Right lobe of liver (tissue), 6 donors: ENCODE measurements at regions not wholly inside any gene's neighbourhood (a gene's known extent, or its start where the extent isn't known, plus 50 kb on each side); places are given as distances from the start of the nearest gene placed in this dataset.

Source experiments
- ATAC-seq, 4 donors: fragments of 200-7000 bp; cut with Tn5 transposase; one replicate each; pipeline ENCODE4 v1.9.1; 2020; ENCODE audit warnings: mild to moderate bottlenecking in 4 of 4, moderate library complexity in 4 of 4
- DNase-seq, 3 donors: peaks; one replicate each; pipeline ENCODE4 v3.0.0-alpha.2; 2020
- H3K27ac ChIP-seq, 3 donors: fragments of 200-600 bp; one replicate each; pipeline ENCODE4 v1.8.0; 2022
- H3K27me3 ChIP-seq, 2 donors: fragments of 200-600 bp; one replicate each; pipeline ENCODE4 v1.8.0; 2022
- H3K36me3 ChIP-seq, 4 donors: fragments of 200-600 bp; sonication (generic) in 1 of 4; one replicate each; pipeline versions ENCODE4 v1.5.1 to v1.8.0; 2017 to 2022; ENCODE audit warnings: control low read depth in 1 of 4
- H3K4me1 ChIP-seq, 4 donors: fragments of 200-600 bp; sonication (generic) in 1 of 4; one replicate each; pipeline versions ENCODE4 v1.5.1 to v1.8.0; 2017 to 2022; ENCODE audit warnings: control low read depth in 1 of 4
- H3K4me3 ChIP-seq, 3 donors: fragments of 200-600 bp; one replicate each; pipeline ENCODE4 v1.8.0; 2022
- H3K9me3 ChIP-seq, 4 donors: fragments of 200-600 bp; sonication (generic) in 1 of 4; one replicate each; pipeline versions ENCODE4 v1.5.1 to v1.8.0; 2017 to 2022; ENCODE audit warnings: control low read depth in 1 of 4
- CTCF ChIP-seq, 4 donors: fragments of 200-600 bp in 3 of 4; fragments of 450-650 bp in 1 of 4; IDR thresholded peaks; one replicate each; pipeline versions ENCODE4 v1.5.1 to v1.8.0; 2016 to 2022; ENCODE audit warnings: antibody characterized with exemption in 4 of 4, mild to moderate bottlenecking in 2 of 4
- POLR2A ChIP-seq: fragments of 450-650 bp; IDR thresholded peaks from one replicate; pipeline ENCODE4 v1.6.1; 2017; ENCODE audit warnings: antibody characterized with exemption, mild to moderate bottlenecking
- WGBS: methylation state at CpG from one replicate; pipeline ENCODE4 v1.1.6; 2018; ENCODE audit warnings: low coverage, low lambda C conversion rate; ENCODE audit not compliant: insufficient coverage; ENCODE audit errors: missing lambda C conversion rate; 5-methylcytosine and 5-hydroxymethylcytosine counted together
- intact Hi-C, 2 donors: fragments of 100-400 bp; cut with DNase I; formaldehyde crosslinking; loops; one replicate each; pipeline versions ENCODE4 v1.11.2 to v1.14.1; 2022
- donor health status: DM: no; HTN: yes; CAD: no.
- donor health status: DM: no; HTN: no; CAD: no.
- donor health status: DM: no; HTN: no; CAD: no.
- donor health status: DM: no; HTN: yes; CAD: no.
- donor health status: DM: no; HTN: yes; CAD: no.

GRCh38 chr12:75583355-75583754 is 71.9 kb upstream of the KRR1 start:
- WGBS, result 81% methylated on average over 3 of the region's 3 CpGs
- no peaks in the 10 kb centered on the region for H3K36me3 ChIP-seq

GRCh38 chr12:75581515-75581914 is 70.1 kb upstream of the KRR1 start:
- no peak overlapping the region for H3K4me3 ChIP-seq
- WGBS, result 79% methylated on average over 3 of the region's 3 CpGs
- H3K36me3 ChIP-seq, result no peaks in the 10 kb centered on the region
- H3K4me1 ChIP-seq, result peaks cover 0 to 10% (median 0%) of the 10 kb centered on the region in 4 donors
- H3K9me3 ChIP-seq, result no peaks in the 10 kb centered on the region
- H3K27ac ChIP-seq, result no peak overlapping the region
- no peak for TF ChIP-seq POLR2A
- no peak for TF ChIP-seq CTCF (IDR thresholded peaks at IDR 0.05)
- H3K27me3 ChIP-seq, result no peaks in the 10 kb centered on the region
- DNase-seq, result no peak
- no peak for ATAC-seq
- intact Hi-C loops, result no loop called here

More at GRCh38 chr12:75583355-75583754, 71.9 kb upstream of the KRR1 start:
- Histone ChIP-seq H3K4me1 (peaks cover 0 to 5% (median 0%) of the 10 kb centered on the region in 4 donors), H3K27me3 (no peaks in the 10 kb centered on the region), H3K27ac (no peak overlapping the region), H3K4me3 (no peak overlapping the region), H3K9me3 (no peaks in the 10 kb centered on the region)
- ATAC-seq, result no peak
- DNase-seq, result no peak
- intact Hi-C loops, result no loop called here
- TF ChIP-seq POLR2A (no peak), CTCF (IDR thresholded peaks at IDR 0.05) (no peak)

DNA sequence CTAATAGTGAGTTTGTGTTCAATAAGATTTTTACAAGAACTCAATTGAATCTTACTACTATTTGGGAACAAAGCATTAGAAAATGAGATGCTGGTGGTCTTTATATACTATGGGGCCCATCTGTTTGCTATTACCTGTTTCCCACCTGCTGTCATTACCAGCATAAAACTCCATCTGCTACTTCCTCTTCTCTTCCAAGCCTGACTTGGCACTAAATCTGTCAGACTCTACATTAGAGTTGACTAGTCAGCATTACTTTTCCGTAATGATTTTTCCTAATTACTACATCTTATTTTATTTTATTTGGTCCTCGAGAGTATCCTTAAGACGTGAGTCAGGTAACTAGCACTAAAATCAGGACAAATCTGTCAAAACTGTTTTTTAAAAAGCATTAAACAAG is 68.1 kb upstream of the KRR1 start:
- no peaks in the 10 kb centered on the region for H3K9me3 ChIP-seq
- TF ChIP-seq CTCF (IDR thresholded peaks at IDR 0.05), result no peak
- intact Hi-C loops, result no loop called here
- H3K4me3 ChIP-seq, result no peak overlapping the region
- no peak overlapping the region for H3K27ac ChIP-seq
- H3K4me1 ChIP-seq, result peaks cover 0 to 10% (median 0%) of the 10 kb centered on the region in 4 donors
- 83% methylated on average over 3 of the region's 3 CpGs for WGBS
- DNase-seq (no peak), ATAC-seq (no peak)
- no peaks in the 10 kb centered on the region for H3K27me3 ChIP-seq
- H3K36me3 ChIP-seq, result no peaks in the 10 kb centered on the region

GRCh38 chr12:75578546-75578945 is 67.1 kb upstream of the KRR1 start:
- H3K36me3 ChIP-seq, result no peaks in the 10 kb centered on the region
- intact Hi-C loops, result no loop called here
- H3K4me1 ChIP-seq, result peaks cover 0 to 10% (median 0%) of the 10 kb centered on the region in 4 donors
- no peak overlapping the region for H3K27ac ChIP-seq
- TF ChIP-seq CTCF (IDR thresholded peaks at IDR 0.05), result no peak
- no peak for TF ChIP-seq POLR2A
- H3K4me3 ChIP-seq, result no peak overlapping the region
- ATAC-seq (peak; percentile 57 to 88 (median 66)), DNase-seq (no peak)
- 44% methylated on average over 2 of the region's 2 CpGs for WGBS
- H3K27me3 ChIP-seq, result no peaks in the 10 kb centered on the region
- H3K9me3 ChIP-seq, result no peaks in the 10 kb centered on the region

- TF ChIP-seq CTCF (IDR thresholded peaks at IDR 0.05) (no peak), POLR2A (no peak)
- intact Hi-C loops, result no loop called here
- Histone ChIP-seq H3K27ac (no peak overlapping the region), H3K27me3 (no peaks in the 10 kb centered on the region), H3K36me3 (no peaks in the 10 kb centered on the region), H3K4me3 (no peak overlapping the region), H3K9me3 (no peaks in the 10 kb centered on the region), H3K4me1 (peaks cover 0 to 10% (median 0%) of the 10 kb centered on the region in 4 donors)
- WGBS, result 94% methylated on average over 5 of the region's 5 CpGs
- ATAC-seq (no peak), DNase-seq (no peak)
Observed at GRCh38 chr12:75577812-75578211, 66.4 kb upstream of the KRR1 start.
